Thyroid gland (tissue), 4 donors: ENCODE measurements at regions not wholly inside any gene's neighbourhood (a gene's known extent, or its start where the extent isn't known, plus 50 kb on each side); places are given as distances from the start of the nearest gene placed in this dataset.

ENCODE experiments used
- POLR2A ChIP-seq, 2 donors: fragments of 450-650 bp; IDR thresholded peaks; one replicate each; pipeline ENCODE4 v1.6.1; 2017; ENCODE audit warnings: antibody characterized with exemption in 2 of 2, mild to moderate bottlenecking in 2 of 2, moderate library complexity in 1 of 2
- TF ChIP-seq, protein P1 (sequence below), 6 experiments: fragments of 200-600 bp in 3 of 6; fragments of 450-650 bp in 3 of 6; sonication (generic) in 3 of 6; IDR thresholded peaks; one replicate each; pipeline ENCODE4 v1.5.1; 2016 to 2019; ENCODE audit warnings: antibody characterized with exemption in 6 of 6, mild to moderate bottlenecking in 2 of 6, inconsistent platforms in 1 of 6, moderate library complexity in 1 of 6

DNA sequence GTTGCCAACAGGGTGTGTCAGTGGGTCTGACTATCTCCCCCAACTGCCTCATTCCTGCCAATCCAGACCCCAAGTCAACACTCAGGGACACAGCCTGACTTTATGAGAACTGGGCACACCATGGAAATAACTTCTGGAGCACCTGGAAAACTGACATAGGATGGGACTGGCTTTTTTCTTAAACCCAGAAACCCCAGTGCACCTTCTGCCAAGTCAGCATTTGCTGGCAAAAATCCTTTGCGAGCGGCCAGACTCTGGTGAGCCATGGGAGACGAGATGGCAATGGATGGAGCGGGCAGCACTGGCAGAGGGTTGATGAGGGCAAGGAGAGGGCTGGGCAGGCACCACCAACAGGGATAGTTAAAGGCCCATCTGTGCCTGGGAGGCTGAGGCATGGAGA is 114.4 kb upstream of the OSMR start:
- TF ChIP-seq, protein P1, sequence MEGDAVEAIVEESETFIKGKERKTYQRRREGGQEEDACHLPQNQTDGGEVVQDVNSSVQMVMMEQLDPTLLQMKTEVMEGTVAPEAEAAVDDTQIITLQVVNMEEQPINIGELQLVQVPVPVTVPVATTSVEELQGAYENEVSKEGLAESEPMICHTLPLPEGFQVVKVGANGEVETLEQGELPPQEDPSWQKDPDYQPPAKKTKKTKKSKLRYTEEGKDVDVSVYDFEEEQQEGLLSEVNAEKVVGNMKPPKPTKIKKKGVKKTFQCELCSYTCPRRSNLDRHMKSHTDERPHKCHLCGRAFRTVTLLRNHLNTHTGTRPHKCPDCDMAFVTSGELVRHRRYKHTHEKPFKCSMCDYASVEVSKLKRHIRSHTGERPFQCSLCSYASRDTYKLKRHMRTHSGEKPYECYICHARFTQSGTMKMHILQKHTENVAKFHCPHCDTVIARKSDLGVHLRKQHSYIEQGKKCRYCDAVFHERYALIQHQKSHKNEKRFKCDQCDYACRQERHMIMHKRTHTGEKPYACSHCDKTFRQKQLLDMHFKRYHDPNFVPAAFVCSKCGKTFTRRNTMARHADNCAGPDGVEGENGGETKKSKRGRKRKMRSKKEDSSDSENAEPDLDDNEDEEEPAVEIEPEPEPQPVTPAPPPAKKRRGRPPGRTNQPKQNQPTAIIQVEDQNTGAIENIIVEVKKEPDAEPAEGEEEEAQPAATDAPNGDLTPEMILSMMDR (IDR thresholded peaks at IDR 0.05), result no peak
- no peak for TF ChIP-seq POLR2A (IDR thresholded peaks at IDR 0.05)
